ENCODE measurements at regions not wholly inside any gene's neighbourhood (a gene's known extent, or its start where the extent isn't known, plus 50 kb on each side); places are given as distances from the start of the nearest gene placed in this dataset.

- TF ChIP-seq MYC (IDR thresholded peaks at IDR 0.05; ENCODE audit: low read depth, low read length) = no peak
- no peak for TF ChIP-seq POLR2AphosphoS5 (IDR thresholded peaks at IDR 0.05; ENCODE audit: insufficient read depth, low read depth, low read length)
- TF ChIP-seq GATA2 (IDR thresholded peaks at IDR 0.05; ENCODE audit: insufficient read depth, insufficient read length, low read depth, low read length) = no peak
- TF ChIP-seq FOS (IDR thresholded peaks at IDR 0.05; ENCODE audit: borderline replicate concordance, insufficient read depth, low read length) = no peak
- no peak for TF ChIP-seq CTCF (IDR thresholded peaks at IDR 0.05; ENCODE audit: extremely low read depth in 1 of 2, insufficient read depth in 1 of 2, low read depth in 1 of 2, low read length in 2 of 2)
- no peak for TF ChIP-seq JUN (IDR thresholded peaks at IDR 0.05; ENCODE audit: borderline replicate concordance, insufficient read depth, insufficient read length, low read depth)
- no peak for TF ChIP-seq POLR2A (IDR thresholded peaks at IDR 0.05; ENCODE audit: low read depth, low read length)
- TF ChIP-seq EZH2 (IDR thresholded peaks at IDR 0.05; ENCODE audit: borderline replicate concordance, low read depth, low read length, severe bottlenecking) = no peak
- no peak for TF ChIP-seq MAX (IDR thresholded peaks at IDR 0.05; ENCODE audit: insufficient read depth, insufficient read length)
- H3K27me3 ChIP-seq (ENCODE audit: control insufficient read depth in 2 of 2, insufficient read depth in 2 of 2, low read length in 2 of 2) = no peaks in the 10 kb centered on the region
- H2AFZ ChIP-seq (ENCODE audit: low read depth, low read length) = no peak overlapping the region
- no peak overlapping the region for H3K4me3 ChIP-seq (replicated peaks in 1 of 3; ENCODE audit: insufficient read depth in 1 of 3, low read depth in 1 of 3, low read length in 3 of 3)
- CTCF ChIA-PET = no interaction called here
- H3K9me3 ChIP-seq (replicated peaks; ENCODE audit: control insufficient read depth, insufficient read depth, low read length) = peaks cover 6% of the 10 kb centered on the region
- no peaks in the 10 kb centered on the region for H3K9me1 ChIP-seq (replicated peaks; ENCODE audit: control insufficient read depth, extremely low read depth, insufficient read depth, low read length)
- H4K20me1 ChIP-seq (replicated peaks; ENCODE audit: control insufficient read depth, extremely low read depth, insufficient read depth, low read length) = no peaks in the 10 kb centered on the region
- H3K27ac ChIP-seq (ENCODE audit: insufficient read depth, low read depth, low read length) = no peak overlapping the region
- dilution Hi-C loops (cut with MboI; ENCODE audit: extremely low pct_ligation_motif_present, low sequenced_read_pairs) = no loop called here
- H3K4me2 ChIP-seq (ENCODE audit: insufficient read depth, low read length) = no peak overlapping the region
- no peaks in the 10 kb centered on the region for H3K4me1 ChIP-seq (ENCODE audit: control insufficient read depth, extremely low read depth, insufficient read depth, low read length)
- FAIRE-seq (no peak), DNase-seq (ENCODE audit: low read depth, low spot score) (no peak)
- BruUV-seq (replicated peaks) = no TSS peak
- POLR2A ChIA-PET = no interaction called here
- H3K36me3 ChIP-seq (ENCODE audit: control insufficient read depth in 2 of 2, extremely low read depth in 1 of 2, insufficient read depth in 2 of 2, low read length in 2 of 2) = no peaks in the 10 kb centered on the region
- no peak overlapping the region for H3K9ac ChIP-seq (replicated peaks; ENCODE audit: extremely low read depth, insufficient read depth, low read length)
- intact Hi-C loops (cut with micrococcal nuclease) = no loop called here
- H3K79me2 ChIP-seq (ENCODE audit: control insufficient read depth, insufficient read depth, low read length) = no peaks in the 10 kb centered on the region
These were observed 301.8 kb upstream of the API5 start for GRCh38 chr11:43010042-43010441.

Measured in endothelial cell of umbilical vein (primary cell).